ENCODE measurements at regions not wholly inside any gene's neighbourhood (a gene's known extent, or its start where the extent isn't known, plus 50 kb on each side); places are given as distances from the start of the nearest gene placed in this dataset.

DNA sequence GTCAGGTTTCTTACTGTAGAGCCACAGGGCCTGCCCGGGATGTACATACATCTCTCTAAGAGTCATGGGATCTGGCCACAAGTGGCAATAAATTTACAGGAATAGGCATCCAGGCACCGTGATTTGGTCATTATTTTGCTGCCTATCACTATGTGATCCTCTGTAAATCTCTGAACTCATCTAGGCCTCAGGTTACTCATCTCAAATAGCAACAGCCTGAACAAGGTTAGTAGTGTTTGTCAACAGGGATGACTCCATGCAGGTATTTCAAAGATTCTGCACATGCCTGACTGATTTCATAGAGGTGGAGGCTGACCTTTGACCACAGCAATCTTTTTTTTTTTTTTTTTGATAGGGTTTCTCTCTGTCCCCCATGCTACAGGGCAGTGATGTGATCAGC is 88.8 kb upstream of the TBL1XR1 start:
- H3K4me1 ChIP-seq (ENCODE audit: control insufficient read depth in 2 of 2, insufficient read depth in 2 of 2, low read length in 2 of 2) = peaks cover 14 to 17% of the 10 kb centered on the region in 2 donors
- peaks cover 0 to 3% (median 3%) of the 10 kb centered on the region in 3 donors for H3K9me3 ChIP-seq (ENCODE audit: control extremely low read depth in 1 of 3, control insufficient read depth in 2 of 3, insufficient read depth in 1 of 3, low read length in 2 of 3)
- no peak for DNase-seq
- 97% methylated on average over 2 of the region's 2 CpGs for WGBS (ENCODE audit: insufficient coverage)
- Mint-ChIP-seq H3K27ac (no peak overlapping the region), H3K4me3 (no peak overlapping the region), H3K4me1 (peaks cover 25% of the 10 kb centered on the region), H3K9me3 (ENCODE audit: insufficient read depth) (no peaks in the 10 kb centered on the region), H3K27me3 (no peaks in the 10 kb centered on the region)
- intact Hi-C loops (cut with micrococcal nuclease) = no loop called here
- no peaks in the 10 kb centered on the region for H3K27me3 ChIP-seq (replicated peaks in 1 of 4; ENCODE audit: control extremely low read depth in 1 of 4, control insufficient read depth in 3 of 4, insufficient read depth in 4 of 4, low read length in 3 of 4)
- ChIA-PET POLR2A (no interaction called here), CTCF (no interaction called here)
- no peaks in the 10 kb centered on the region for H3K79me2 ChIP-seq (ENCODE audit: control insufficient read depth, insufficient read depth, low read length)
- H4K20me1 ChIP-seq (ENCODE audit: control insufficient read depth, insufficient read depth, low read length, poor library complexity, severe bottlenecking) = no peaks in the 10 kb centered on the region
- no peak overlapping the region for H3K4me2 ChIP-seq (replicated peaks; ENCODE audit: low read depth, low read length, poor library complexity, severe bottlenecking)
- no peak overlapping the region for H2AFZ ChIP-seq (ENCODE audit: insufficient read depth, low read depth, low read length, poor library complexity, severe bottlenecking)
- H3K9ac ChIP-seq (ENCODE audit: low read length) = no peak overlapping the region
- H3K4me3 ChIP-seq (ENCODE audit: control extremely low read depth in 1 of 5, extremely low read depth in 1 of 5, insufficient read depth in 1 of 5, low read depth in 2 of 5, low read length in 4 of 5) = no peak overlapping the region
- no peak overlapping the region for H3K27ac ChIP-seq (ENCODE audit: low read length in 2 of 2)
- H3K36me3 ChIP-seq (replicated peaks in 1 of 2; ENCODE audit: control extremely low read depth in 1 of 2, control insufficient read depth in 1 of 2, extremely low read depth in 1 of 2, insufficient read depth in 2 of 2, low read length in 1 of 2) = no peaks in the 10 kb centered on the region
- no peak for TF ChIP-seq EZH2 (IDR thresholded peaks at IDR 0.05; ENCODE audit: borderline replicate concordance, insufficient read depth, low read depth, low read length, poor library complexity, severe bottlenecking)
- TF ChIP-seq, protein P1, sequence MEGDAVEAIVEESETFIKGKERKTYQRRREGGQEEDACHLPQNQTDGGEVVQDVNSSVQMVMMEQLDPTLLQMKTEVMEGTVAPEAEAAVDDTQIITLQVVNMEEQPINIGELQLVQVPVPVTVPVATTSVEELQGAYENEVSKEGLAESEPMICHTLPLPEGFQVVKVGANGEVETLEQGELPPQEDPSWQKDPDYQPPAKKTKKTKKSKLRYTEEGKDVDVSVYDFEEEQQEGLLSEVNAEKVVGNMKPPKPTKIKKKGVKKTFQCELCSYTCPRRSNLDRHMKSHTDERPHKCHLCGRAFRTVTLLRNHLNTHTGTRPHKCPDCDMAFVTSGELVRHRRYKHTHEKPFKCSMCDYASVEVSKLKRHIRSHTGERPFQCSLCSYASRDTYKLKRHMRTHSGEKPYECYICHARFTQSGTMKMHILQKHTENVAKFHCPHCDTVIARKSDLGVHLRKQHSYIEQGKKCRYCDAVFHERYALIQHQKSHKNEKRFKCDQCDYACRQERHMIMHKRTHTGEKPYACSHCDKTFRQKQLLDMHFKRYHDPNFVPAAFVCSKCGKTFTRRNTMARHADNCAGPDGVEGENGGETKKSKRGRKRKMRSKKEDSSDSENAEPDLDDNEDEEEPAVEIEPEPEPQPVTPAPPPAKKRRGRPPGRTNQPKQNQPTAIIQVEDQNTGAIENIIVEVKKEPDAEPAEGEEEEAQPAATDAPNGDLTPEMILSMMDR (IDR thresholded peaks at IDR 0.05) = no peak
- no peak for ATAC-seq (ENCODE audit: low read depth)

- WGBS (ENCODE audit: insufficient coverage) = 95% methylated on average over 4 of the region's 4 CpGs
- no peaks in the 10 kb centered on the region for H3K36me3 ChIP-seq (replicated peaks in 1 of 2; ENCODE audit: control extremely low read depth in 1 of 2, control insufficient read depth in 1 of 2, extremely low read depth in 1 of 2, insufficient read depth in 2 of 2, low read length in 1 of 2)
- no peak overlapping the region for H2AFZ ChIP-seq (ENCODE audit: insufficient read depth, low read depth, low read length, poor library complexity, severe bottlenecking)
- no peak overlapping the region for H3K4me3 ChIP-seq (ENCODE audit: control extremely low read depth in 1 of 5, extremely low read depth in 1 of 5, insufficient read depth in 1 of 5, low read depth in 2 of 5, low read length in 4 of 5)
- no peak overlapping the region for H3K27ac ChIP-seq (ENCODE audit: low read length in 2 of 2)
- ATAC-seq (ENCODE audit: low read depth) (no peak), DNase-seq (no peak)
- intact Hi-C loops (cut with micrococcal nuclease) = no loop called here
- no peaks in the 10 kb centered on the region for H3K9me3 ChIP-seq (ENCODE audit: control extremely low read depth in 1 of 3, control insufficient read depth in 2 of 3, insufficient read depth in 1 of 3, low read length in 2 of 3)
- ChIA-PET CTCF (interaction anchor here (0.6 kb wide), 1 partner anchor 83 kb away, joined by 3 read pairs; no protein-coding TSS in a partner anchor), POLR2A (no interaction called here)
- Mint-ChIP-seq H3K4me3 (no peak overlapping the region), H3K27ac (no peak overlapping the region), H3K27me3 (no peaks in the 10 kb centered on the region), H3K9me3 (ENCODE audit: insufficient read depth) (no peaks in the 10 kb centered on the region), H3K4me1 (peaks cover 14% of the 10 kb centered on the region)
- no peak overlapping the region for H3K4me2 ChIP-seq (replicated peaks; ENCODE audit: low read depth, low read length, poor library complexity, severe bottlenecking)
- no peaks in the 10 kb centered on the region for H3K27me3 ChIP-seq (replicated peaks in 1 of 4; ENCODE audit: control extremely low read depth in 1 of 4, control insufficient read depth in 3 of 4, insufficient read depth in 4 of 4, low read length in 3 of 4)
- peaks cover 2 to 5% of the 10 kb centered on the region in 2 donors for H3K4me1 ChIP-seq (ENCODE audit: control insufficient read depth in 2 of 2, insufficient read depth in 2 of 2, low read length in 2 of 2)
- no peak overlapping the region for H3K9ac ChIP-seq (ENCODE audit: low read length)
- H4K20me1 ChIP-seq (ENCODE audit: control insufficient read depth, insufficient read depth, low read length, poor library complexity, severe bottlenecking) = no peaks in the 10 kb centered on the region
- TF ChIP-seq, protein P1 (IDR thresholded peaks at IDR 0.05) = no peak
- TF ChIP-seq EZH2 (IDR thresholded peaks at IDR 0.05; ENCODE audit: borderline replicate concordance, insufficient read depth, low read depth, low read length, poor library complexity, severe bottlenecking) = no peak
- H3K79me2 ChIP-seq (ENCODE audit: control insufficient read depth, insufficient read depth, low read length) = no peaks in the 10 kb centered on the region
Observed at GRCh38 chr3:177287231-177287630, 89.9 kb upstream of the TBL1XR1 start.
